ENCODE measurements at regions not wholly inside any gene's neighbourhood (a gene's known extent, or its start where the extent isn't known, plus 50 kb on each side); places are given as distances from the start of the nearest gene placed in this dataset.

GRCh38 chr12:116651089-116651488 is 86.8 kb downstream of the SPRING1 start:
- no peak for DNase-seq (ENCODE audit: low read depth in 2 of 2)

DNA sequence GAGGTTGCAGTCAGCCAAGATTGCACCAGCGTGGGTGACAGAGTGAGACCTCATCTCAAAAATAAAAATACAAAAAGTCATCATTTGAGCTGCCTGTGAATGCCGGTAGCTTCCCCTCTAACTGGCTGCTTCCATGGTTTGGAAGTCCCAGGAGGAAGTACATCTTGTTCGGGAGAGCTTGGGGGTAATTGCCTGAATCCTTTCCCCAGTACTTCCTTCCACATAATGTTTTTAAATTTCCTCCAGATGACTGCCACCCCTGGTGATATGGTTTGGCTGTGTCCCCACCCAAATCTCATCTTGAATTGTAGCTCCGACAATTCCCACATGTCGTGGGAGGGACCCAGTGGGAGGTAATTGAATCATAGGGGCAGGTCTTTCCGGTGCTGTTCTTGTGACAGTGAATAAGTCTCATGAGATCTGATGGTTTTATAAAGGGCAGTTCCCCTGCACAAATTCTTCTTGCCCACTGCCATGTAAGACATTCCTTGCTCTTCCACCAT is 87.2 kb downstream of the SPRING1 start:
- no peak for DNase-seq (ENCODE audit: low read depth in 2 of 2)

GRCh38 chr12:116650062-116650461 is 87.8 kb downstream of the SPRING1 start:
- DNase-seq (ENCODE audit: low read depth in 2 of 2), result no peak

DNA sequence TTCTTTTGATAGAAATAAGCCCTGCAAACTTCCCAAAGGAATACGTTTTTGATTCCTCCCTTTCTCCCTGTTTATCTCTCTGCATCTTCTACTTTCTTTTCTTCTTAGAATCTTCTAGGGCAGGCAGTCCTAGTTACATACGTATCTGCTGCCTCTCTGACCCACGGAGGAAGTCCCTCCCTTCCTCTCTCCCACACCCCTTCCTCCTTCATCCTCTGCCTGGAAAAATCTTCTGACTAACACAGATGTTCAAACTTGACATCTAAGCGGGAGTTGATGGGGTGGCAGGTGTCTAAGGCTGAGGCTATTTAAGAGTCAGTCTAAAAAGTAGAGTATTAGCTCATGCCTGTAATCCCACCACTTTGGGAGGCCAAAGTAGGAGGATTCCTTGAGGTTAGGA is 88.6 kb downstream of the MAP1LC3B2 start:
- no peak for DNase-seq (ENCODE audit: low read depth in 2 of 2)

- DNase-seq (ENCODE audit: low read depth in 2 of 2), result no peak
Measured at GRCh38 chr12:116646901-116647300, 87.7 kb downstream of the MAP1LC3B2 start.

GRCh38 chr12:116644806-116645205 is 85.6 kb downstream of the MAP1LC3B2 start:
- no peak for DNase-seq (ENCODE audit: low read depth in 2 of 2)

DNA sequence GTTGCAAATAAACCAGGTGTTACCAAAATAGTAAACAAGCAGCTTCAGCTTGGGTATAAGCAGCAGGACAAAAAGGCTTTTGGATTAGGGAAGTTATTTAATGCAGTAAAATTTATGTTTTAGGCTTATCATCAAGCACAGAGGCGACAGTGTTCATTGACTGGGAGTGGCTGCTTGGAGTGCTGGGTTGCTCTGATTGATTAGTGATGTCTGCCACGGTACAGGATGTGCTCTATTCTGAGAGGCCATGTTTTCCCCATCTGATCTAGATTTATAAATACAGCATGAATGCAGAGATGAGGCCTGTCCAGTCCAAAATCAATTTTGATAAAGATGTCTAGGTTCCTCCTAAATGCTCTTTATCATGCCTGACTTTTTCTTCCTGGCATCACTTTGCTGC is 83.5 kb downstream of the MAP1LC3B2 start:
- no peak for DNase-seq (ENCODE audit: low read depth in 2 of 2)

DNA sequence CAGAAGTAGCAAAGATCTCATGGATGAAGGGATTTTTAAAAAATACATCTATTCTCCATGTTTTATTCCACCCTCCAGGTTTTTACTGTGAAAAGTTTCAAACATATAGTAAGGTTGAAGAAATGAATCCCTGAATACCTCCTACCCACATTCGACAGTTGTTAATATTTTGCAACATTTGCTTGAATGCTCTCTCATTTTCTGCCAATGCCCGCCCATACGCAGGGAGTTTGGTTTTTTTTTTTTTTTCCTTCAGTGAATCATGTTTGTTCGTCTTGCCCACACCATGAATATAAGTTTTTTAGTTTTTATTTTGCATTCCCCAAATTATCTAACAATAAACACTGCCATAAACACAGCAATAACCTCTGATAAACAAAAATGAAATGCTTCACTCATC is 82.9 kb downstream of the MAP1LC3B2 start:
- no peak for DNase-seq (ENCODE audit: low read depth in 2 of 2)

GRCh38 chr12:116640281-116640680 is 81.1 kb downstream of the MAP1LC3B2 start:
- no peak for DNase-seq (ENCODE audit: low read depth in 2 of 2)

DNA sequence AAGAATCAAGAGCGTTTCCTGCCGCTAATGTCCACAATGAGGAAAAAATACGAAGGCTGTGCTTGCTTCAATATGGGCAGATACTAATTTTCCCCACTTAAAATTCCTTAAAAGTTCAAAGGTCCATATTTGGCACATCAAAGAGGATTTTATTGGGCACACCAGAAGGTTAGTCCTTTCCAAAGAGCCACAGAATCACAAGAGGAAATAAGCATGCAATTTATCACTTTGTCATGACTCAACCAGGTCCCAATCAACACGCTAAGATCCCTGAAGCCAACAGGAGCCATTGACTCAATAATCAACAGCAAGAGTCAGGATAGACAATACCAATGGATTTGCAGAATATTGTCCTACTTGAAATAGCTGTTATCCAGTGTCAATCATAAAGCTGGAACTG is 80.6 kb downstream of the MAP1LC3B2 start:
- DNase-seq (ENCODE audit: low read depth in 2 of 2), result no peak

- no peak for DNase-seq (ENCODE audit: low read depth in 2 of 2)
Measured at GRCh38 chr12:116638376-116638775, 79.2 kb downstream of the MAP1LC3B2 start.

GRCh38 chr12:116637589-116638150 is 78.5 kb downstream of the MAP1LC3B2 start:
- DNase-seq (ENCODE audit: low read depth in 2 of 2), result no peak

GRCh38 chr12:116636608-116637519 is 77.7 kb downstream of the MAP1LC3B2 start:
- DNase-seq (ENCODE audit: low read depth in 2 of 2), result no peak

DNA sequence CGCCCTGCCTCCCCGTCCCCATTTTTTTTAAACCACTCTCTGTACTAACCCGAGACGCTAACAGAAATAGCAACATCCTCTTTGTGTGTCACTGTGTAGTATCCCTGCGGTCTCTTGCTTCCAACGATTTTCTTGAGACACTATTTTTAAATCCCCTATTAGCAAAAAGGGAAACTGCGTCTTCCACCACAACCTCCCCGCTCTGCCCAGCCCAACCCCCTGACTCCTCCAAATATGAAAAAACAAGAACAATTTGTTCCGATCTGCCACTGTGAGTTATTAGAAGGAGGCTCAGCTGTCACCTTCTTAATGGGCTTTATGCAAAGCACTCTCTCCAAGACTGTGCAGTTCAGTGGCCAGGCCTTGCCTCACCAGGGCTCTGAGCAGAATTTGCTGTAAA is 76.3 kb downstream of the MAP1LC3B2 start:
- DNase-seq (ENCODE audit: low read depth in 2 of 2), result no peak

DNA sequence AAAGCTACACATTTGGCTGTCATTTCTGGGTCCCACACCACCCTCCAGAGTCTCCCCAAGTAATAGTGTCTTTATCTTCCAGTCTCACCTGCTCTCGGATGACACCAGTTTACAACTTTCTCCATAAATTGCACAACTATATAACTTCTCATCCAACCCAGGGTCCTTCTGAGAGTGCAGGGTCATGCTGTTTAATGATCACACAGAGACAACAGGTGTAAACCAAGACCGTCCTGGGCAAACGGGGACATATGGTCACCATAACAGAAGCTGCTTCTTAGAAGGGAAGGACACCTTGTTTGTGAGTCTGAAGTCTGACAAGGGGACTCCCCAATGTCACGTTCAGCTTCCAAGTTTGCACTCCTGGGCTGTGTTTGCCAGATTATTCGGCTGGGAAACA is 74.3 kb downstream of the MAP1LC3B2 start:
- no peak for DNase-seq (ENCODE audit: low read depth in 2 of 2)

- DNase-seq (ENCODE audit: low read depth in 2 of 2), result no peak
Measured at GRCh38 chr12:116631619-116632018, 72.4 kb downstream of the MAP1LC3B2 start.

- no peak for DNase-seq (ENCODE audit: low read depth in 2 of 2)
Measured at GRCh38 chr12:116630762-116631161, 71.6 kb downstream of the MAP1LC3B2 start.

DNA sequence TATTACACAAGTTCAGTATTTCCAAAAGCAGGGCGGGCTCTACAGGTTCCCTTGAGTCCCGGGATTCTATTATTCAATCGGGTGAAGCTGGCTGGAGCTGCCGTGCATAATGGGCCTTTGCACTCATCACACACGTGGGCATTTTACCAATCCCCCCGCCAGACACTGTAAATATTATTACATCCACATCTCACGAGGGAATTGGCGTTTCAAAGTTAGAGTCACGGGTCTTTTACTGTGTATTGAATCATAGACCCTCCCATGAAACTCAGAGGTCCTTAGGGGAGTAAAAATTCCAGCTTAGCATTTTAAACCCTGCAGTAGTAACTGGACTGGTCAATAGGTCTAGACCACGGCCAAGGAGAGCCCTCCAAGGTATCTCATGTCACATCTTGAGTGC is 70.3 kb downstream of the MAP1LC3B2 start:
- no peak for DNase-seq (ENCODE audit: low read depth in 2 of 2)

GRCh38 chr12:116628989-116629388 is 69.8 kb downstream of the MAP1LC3B2 start:
- no peak for DNase-seq (ENCODE audit: low read depth in 2 of 2)

DNA sequence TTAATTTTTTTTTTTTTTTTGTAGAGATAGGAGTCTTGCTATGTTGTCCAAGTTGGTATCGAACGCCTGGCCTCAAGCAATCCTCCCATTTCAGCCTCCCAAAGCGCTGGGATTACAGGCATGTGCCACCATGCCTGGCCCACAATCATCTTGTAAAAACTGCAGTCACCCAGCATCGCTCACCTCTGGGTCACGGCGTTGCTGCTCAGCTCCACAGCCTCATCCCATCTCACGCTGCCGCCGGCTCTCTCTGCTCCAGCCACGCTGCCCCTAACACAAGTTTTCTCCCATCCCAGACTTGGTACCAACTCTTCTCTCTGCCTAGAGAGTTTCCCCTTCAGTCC is 69.2 kb downstream of the MAP1LC3B2 start:
- no peak for DNase-seq (ENCODE audit: low read depth in 2 of 2)

Measured in stimulated activated CD4-positive, alpha-beta T cell treated with anti-CD3 and anti-CD28 coated beads, Interleukin-15, amount 100 ng/mL, for 48 hours (primary cell).